Breast epithelium (tissue), 4 donors: ENCODE measurements at regions not wholly inside any gene's neighbourhood (a gene's known extent, or its start where the extent isn't known, plus 50 kb on each side); places are given as distances from the start of the nearest gene placed in this dataset.

Experiments
- DNase-seq, 2 donors: peaks; one replicate each; pipeline ENCODE4 v3.0.0-alpha.2; 2019; ENCODE audit warnings: low spot score in 2 of 2
- H3K27ac ChIP-seq, 2 donors: fragments of 200-600 bp; sonication (generic) in 1 of 2; one replicate each; pipeline ENCODE4 v1.5.1; 2016 to 2019; ENCODE audit warnings: mild to moderate bottlenecking in 1 of 2
- H3K27me3 ChIP-seq, 2 donors: fragments of 200-600 bp; sonication (generic) in 1 of 2; one replicate each; pipeline versions ENCODE4 v1.5.1 to v1.6.0; 2017 to 2019; ENCODE audit warnings: control low read depth in 1 of 2, mild to moderate bottlenecking in 1 of 2
- H3K36me3 ChIP-seq: fragments of 200-600 bp; one replicate; pipeline ENCODE4 v1.5.1; 2019
- H3K4me1 ChIP-seq, 2 donors: fragments of 200-600 bp; sonication (generic); one replicate each; pipeline ENCODE4 v1.5.1; 2016 to 2019; ENCODE audit warnings: control low read depth in 1 of 2
- H3K4me3 ChIP-seq, 3 donors: fragments of 200-600 bp; sonication (generic); 1 replicate in 2 of 3; 2 replicates in 1 of 3; pipeline ENCODE4 v1.5.1; 2016 to 2019; ENCODE audit warnings: mild to moderate bottlenecking in 3 of 3, moderate library complexity in 2 of 3
- H3K9me3 ChIP-seq, 2 donors: fragments of 200-600 bp; sonication (generic) in 1 of 2; one replicate each; pipeline ENCODE4 v1.5.1; 2016 to 2019; ENCODE audit warnings: control low read depth in 1 of 2
- CTCF ChIP-seq, 3 donors: fragments of 450-650 bp; IDR thresholded peaks; one replicate each; pipeline ENCODE4 v1.5.1; 2016 to 2017; ENCODE audit warnings: antibody characterized with exemption in 3 of 3, mild to moderate bottlenecking in 3 of 3, moderate library complexity in 3 of 3
- POLR2A ChIP-seq: fragments of 450-650 bp; IDR thresholded peaks from one replicate; pipeline ENCODE4 v1.6.1; 2016; ENCODE audit warnings: antibody characterized with exemption, mild to moderate bottlenecking, moderate library complexity
- POLR2AphosphoS5 ChIP-seq, 3 donors: sonication (generic); formaldehyde crosslinking; IDR thresholded peaks; one replicate each; pipeline ENCODE4 v1.6.1; 2017; ENCODE audit warnings: antibody characterized with exemption in 3 of 3
- intact Hi-C: fragments of 100-400 bp; cut with DNase I; formaldehyde crosslinking; loops from one replicate; pipeline ENCODE4 v1.15.1; 2023; ENCODE audit warnings: low total_unique reads

GRCh38 chr20:22918286-22918983, 116.7 kb upstream of the SSTR4 start:
- no peak overlapping the region for H3K27ac ChIP-seq
- H3K36me3 ChIP-seq, result no peaks in the 10 kb centered on the region
- no peak for DNase-seq
- H3K27me3 ChIP-seq, result no peaks in the 10 kb centered on the region
- intact Hi-C loops, result no loop called here
- no peaks in the 10 kb centered on the region for H3K9me3 ChIP-seq
- TF ChIP-seq POLR2A (no peak), POLR2AphosphoS5 (IDR thresholded peaks at IDR 0.05) (no peak)
- no peaks in the 10 kb centered on the region for H3K4me1 ChIP-seq
- no peak overlapping the region for H3K4me3 ChIP-seq

- H3K4me1 ChIP-seq, result no peaks in the 10 kb centered on the region
- no peak for DNase-seq
- H3K9me3 ChIP-seq, result no peaks in the 10 kb centered on the region
- TF ChIP-seq CTCF (IDR thresholded peaks at IDR 0.05), result no peak
- no peak overlapping the region for H3K4me3 ChIP-seq
- H3K27ac ChIP-seq, result no peak overlapping the region
- no peaks in the 10 kb centered on the region for H3K36me3 ChIP-seq
- intact Hi-C loops, result no loop called here
- no peaks in the 10 kb centered on the region for H3K27me3 ChIP-seq
These were observed 114.2 kb upstream of the SSTR4 start for GRCh38 chr20:22920898-22921297.

- intact Hi-C loops, result no loop called here
- no peaks in the 10 kb centered on the region for H3K36me3 ChIP-seq
- no peaks in the 10 kb centered on the region for H3K27me3 ChIP-seq
- H3K4me3 ChIP-seq, result no peak overlapping the region
- no peak overlapping the region for H3K27ac ChIP-seq
- no peak for DNase-seq
- no peaks in the 10 kb centered on the region for H3K4me1 ChIP-seq
- H3K9me3 ChIP-seq, result no peaks in the 10 kb centered on the region
- no peak for TF ChIP-seq POLR2AphosphoS5 (IDR thresholded peaks at IDR 0.05)
- TF ChIP-seq CTCF (IDR thresholded peaks at IDR 0.05), result no peak
- no peak for TF ChIP-seq POLR2A
These were observed 113.3 kb upstream of the SSTR4 start for GRCh38 chr20:22921595-22922421.

GRCh38 chr20:22922987-22923386, 112.1 kb upstream of the SSTR4 start:
- no peak overlapping the region for H3K27ac ChIP-seq
- H3K4me3 ChIP-seq, result no peak overlapping the region
- H3K9me3 ChIP-seq, result no peaks in the 10 kb centered on the region
- no peaks in the 10 kb centered on the region for H3K4me1 ChIP-seq
- no peaks in the 10 kb centered on the region for H3K36me3 ChIP-seq
- no peaks in the 10 kb centered on the region for H3K27me3 ChIP-seq
- TF ChIP-seq POLR2AphosphoS5 (IDR thresholded peaks at IDR 0.05) (no peak), CTCF (IDR thresholded peaks at IDR 0.05) (no peak), POLR2A (no peak)
- DNase-seq, result no peak
- intact Hi-C loops, result no loop called here

GRCh38 chr20:22924046-22924737, 110.9 kb upstream of the SSTR4 start:
- TF ChIP-seq CTCF (IDR thresholded peaks at IDR 0.05) (no peak), POLR2AphosphoS5 (IDR thresholded peaks at IDR 0.05) (no peak), POLR2A (no peak)
- no peaks in the 10 kb centered on the region for H3K27me3 ChIP-seq
- no peak overlapping the region for H3K4me3 ChIP-seq
- no peaks in the 10 kb centered on the region for H3K9me3 ChIP-seq
- H3K4me1 ChIP-seq, result no peaks in the 10 kb centered on the region
- no peak overlapping the region for H3K27ac ChIP-seq
- DNase-seq, result no peak
- intact Hi-C loops, result no loop called here
- no peaks in the 10 kb centered on the region for H3K36me3 ChIP-seq
